GM10248 (cell line): ENCODE measurements at regions not wholly inside any gene's neighbourhood (a gene's known extent, or its start where the extent isn't known, plus 50 kb on each side); places are given as distances from the start of the nearest gene placed in this dataset.

Experiments
- CTCF ChIA-PET: fragments of 300-600 bp; sonication (Branson Sonifier 250); formaldehyde crosslinking; extraction: SDS; loops from one replicate; lab custom pipeline; 2021; ENCODE audit warnings: antibody characterized with exemption; lab: Yijun Ruan, JAX
- POLR2A ChIA-PET: fragments of 350-650 bp; sonication (Branson Sonifier 250); formaldehyde crosslinking; extraction: SDS; loops from one replicate; lab custom pipeline; 2020; ENCODE audit warnings: antibody characterized with exemption; lab: Yijun Ruan, JAX
- DNase-seq: peaks from one replicate; pipeline ENCODE4 v3.0.0; 2012; ENCODE audit errors: extremely low spot score
- TF ChIP-seq, protein P1 (sequence below): IDR thresholded peaks from 2 replicates; pipeline ENCODE4 v1.5.1; 2012; ENCODE audit warnings: mild to moderate bottlenecking, low read depth; ENCODE audit errors: extremely low read depth, missing control alignments, control extremely low read depth

DNA sequence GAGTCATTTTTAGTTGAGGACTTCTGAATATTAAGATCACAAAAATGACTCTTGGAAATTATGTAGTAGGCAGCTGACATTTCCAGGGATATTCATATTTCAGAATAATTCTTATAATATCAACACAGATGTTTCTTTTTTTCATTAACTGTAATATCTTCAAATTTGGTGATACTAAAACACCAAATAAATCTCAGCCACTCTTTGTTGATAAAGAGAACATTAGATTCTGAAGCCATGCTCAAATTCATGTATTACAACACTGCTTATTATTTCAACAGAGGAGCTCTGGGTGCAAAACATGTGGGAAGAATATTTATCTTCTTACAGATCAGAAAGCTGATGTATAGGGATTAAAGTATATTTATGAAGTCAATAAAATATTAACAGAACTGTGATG is 355.4 kb downstream of the CRPPA start:
- TF ChIP-seq, protein P1, sequence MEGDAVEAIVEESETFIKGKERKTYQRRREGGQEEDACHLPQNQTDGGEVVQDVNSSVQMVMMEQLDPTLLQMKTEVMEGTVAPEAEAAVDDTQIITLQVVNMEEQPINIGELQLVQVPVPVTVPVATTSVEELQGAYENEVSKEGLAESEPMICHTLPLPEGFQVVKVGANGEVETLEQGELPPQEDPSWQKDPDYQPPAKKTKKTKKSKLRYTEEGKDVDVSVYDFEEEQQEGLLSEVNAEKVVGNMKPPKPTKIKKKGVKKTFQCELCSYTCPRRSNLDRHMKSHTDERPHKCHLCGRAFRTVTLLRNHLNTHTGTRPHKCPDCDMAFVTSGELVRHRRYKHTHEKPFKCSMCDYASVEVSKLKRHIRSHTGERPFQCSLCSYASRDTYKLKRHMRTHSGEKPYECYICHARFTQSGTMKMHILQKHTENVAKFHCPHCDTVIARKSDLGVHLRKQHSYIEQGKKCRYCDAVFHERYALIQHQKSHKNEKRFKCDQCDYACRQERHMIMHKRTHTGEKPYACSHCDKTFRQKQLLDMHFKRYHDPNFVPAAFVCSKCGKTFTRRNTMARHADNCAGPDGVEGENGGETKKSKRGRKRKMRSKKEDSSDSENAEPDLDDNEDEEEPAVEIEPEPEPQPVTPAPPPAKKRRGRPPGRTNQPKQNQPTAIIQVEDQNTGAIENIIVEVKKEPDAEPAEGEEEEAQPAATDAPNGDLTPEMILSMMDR = no peak
- ChIA-PET CTCF (interaction anchor here (0.8 kb wide), 1 partner anchor 12 kb away, joined by 3 read pairs; no protein-coding TSS in a partner anchor), POLR2A (no interaction called here)
- DNase-seq = no peak

DNA sequence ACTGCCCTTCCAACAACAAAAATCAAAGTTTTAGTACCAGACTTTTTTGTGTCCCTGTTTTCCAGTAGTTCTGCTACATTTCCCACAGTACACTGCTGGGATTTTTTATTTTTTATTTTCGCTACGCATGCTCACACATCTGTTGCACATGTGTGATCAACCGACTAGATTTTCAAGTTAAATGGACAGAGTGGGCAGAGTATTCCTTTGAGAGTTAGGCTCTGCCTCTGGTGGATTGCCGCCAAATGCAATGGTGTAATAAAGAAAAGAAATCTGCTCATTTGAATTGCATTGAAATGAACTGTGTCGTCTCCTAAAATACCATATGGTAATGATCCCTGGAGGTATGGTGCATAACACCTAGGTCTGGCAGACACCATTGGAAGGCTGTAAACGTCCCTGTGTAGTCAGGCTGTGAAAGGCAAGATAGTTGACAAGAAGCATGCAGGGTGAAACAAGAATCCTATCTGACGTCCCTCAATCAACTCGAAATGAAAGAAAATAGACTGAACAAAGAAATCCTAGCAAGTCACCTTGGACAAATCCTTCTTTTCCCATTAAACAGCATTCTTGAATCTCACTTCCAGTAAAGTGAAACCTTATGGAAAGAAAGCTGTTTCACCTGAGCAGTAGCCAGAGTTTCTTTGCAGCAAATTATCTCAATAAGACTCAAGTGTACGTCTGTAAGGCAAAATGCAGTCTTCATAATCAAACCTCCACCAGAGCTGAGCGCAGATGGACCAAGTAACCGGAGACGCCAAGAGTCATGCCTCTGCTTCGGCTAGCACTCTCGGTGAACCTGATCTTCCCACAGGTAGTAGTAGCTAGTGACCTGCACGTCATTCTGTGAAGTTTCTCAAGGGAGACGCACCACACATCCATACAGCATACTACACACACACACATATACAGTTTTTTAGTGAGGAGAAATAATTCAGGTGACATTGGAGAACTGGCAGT is 357.3 kb downstream of the CRPPA start:
- ChIA-PET CTCF (no interaction called here), POLR2A (no interaction called here)
- TF ChIP-seq, protein P1 = no peak
- no peak for DNase-seq

DNA sequence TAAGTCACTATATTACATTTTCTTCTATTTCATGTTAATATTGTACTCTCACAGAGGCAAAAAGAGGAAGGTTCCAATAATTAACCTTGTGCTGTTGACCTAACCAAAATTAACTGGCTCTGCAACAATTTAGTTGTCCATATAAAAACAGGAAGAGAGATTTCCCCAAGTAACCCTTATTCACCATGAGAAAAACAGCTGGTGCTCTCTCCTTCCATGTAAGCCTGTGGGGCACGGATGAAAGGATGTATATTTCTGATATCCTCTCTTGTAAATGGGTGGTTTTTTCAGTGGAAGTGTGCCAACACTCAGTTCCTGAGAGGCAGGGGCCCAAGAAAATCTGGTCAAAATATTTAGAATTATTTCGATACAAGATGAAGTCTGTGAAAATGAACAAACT is 358.1 kb downstream of the CRPPA start:
- ChIA-PET POLR2A (no interaction called here), CTCF (no interaction called here)
- no peak for DNase-seq
- TF ChIP-seq, protein P1 = no peak

DNA sequence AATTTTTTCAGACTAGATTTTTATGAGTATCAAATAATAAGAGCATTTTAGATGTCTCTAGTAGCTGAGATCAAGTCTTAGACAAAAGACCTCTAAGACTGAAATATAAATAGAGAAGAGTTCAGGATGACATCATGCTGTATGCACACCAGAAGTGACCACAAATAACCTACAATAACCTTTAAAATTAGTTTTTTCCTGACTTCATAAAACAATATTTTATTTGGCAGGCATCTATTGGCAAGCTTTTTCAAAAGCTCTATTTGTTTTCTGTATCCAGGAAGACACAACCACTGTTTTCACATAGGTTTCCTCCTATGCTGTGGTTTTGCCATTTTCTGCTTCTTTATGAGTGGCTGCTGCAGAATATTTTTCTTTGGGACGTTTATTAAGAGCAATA is 359.1 kb downstream of the CRPPA start:
- POLR2A ChIA-PET = no interaction called here
- CTCF ChIA-PET = no interaction called here
- TF ChIP-seq, protein P1 = no peak
- no peak for DNase-seq

DNA sequence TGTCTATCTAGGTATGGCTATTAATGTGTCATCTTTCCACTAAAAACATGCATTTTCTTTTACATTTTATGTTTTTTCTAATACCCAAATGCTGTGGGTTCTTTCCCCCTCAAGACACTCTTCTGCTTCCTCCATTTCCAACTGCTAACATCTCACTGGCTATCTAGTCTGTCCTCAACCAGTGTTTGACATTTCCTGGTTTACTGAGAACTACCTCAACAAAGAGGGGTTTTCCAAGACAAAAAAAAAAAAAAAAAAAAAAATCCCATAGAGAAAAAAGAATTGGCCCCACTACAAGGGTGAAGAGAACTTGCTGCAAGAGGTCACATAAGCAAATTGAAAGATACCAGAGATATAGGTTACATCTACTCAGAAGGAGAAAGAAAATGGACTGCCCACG is 359.7 kb downstream of the CRPPA start:
- CTCF ChIA-PET = no interaction called here
- TF ChIP-seq, protein P1 = no peak
- POLR2A ChIA-PET = no interaction called here
- no peak for DNase-seq

DNA sequence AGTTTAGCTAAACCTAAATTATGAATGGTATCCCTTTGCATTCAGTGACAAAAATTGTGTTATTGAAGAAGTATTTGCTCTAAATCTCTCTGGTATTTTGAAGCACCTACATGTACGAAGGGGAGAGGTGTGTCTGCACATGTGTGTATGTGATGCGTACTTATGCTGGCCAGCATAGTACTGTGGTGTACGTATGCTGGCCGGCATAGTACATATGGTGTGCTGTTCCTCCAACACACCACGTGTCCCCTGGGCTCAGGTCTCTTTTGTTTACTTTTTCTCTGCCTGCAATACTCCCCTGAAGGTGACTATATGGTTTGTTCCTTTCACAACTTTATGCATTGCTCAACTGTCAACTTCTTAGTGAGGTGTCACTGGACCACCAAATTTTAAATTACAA is 360.3 kb downstream of the CRPPA start:
- POLR2A ChIA-PET = no interaction called here
- DNase-seq = no peak
- TF ChIP-seq, protein P1 = no peak
- CTCF ChIA-PET = no interaction called here
